ENCODE measurements at regions not wholly inside any gene's neighbourhood (a gene's known extent, or its start where the extent isn't known, plus 50 kb on each side); places are given as distances from the start of the nearest gene placed in this dataset.
"Not testable (repeated sequence)": the region's sequence is repeated elsewhere in the genome, so short reads cannot be mapped to it uniquely, and the experiment has no call there.

DNA sequence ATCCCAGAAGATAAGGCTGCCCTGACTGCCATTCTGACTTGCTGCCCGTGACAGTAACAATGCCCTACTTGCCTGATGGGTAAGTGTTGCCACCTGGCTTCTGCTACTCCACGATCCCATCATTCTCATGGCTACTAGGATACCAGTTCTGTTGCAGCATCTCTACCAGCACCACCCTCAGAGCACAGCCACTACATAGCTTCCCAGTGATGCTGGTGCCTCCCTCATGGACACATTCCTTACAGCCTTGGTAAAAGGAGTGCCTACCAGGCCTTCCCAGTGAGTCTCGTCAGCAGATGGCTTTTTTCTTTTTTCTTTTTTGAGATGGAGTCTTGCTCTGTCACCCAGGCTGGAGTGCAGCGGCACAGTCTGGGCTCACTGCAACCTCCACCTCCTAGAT, 84.4 kb upstream of the CMKLR1 start:
- DNase-seq (ENCODE audit: low spot score), result no peak

DNA sequence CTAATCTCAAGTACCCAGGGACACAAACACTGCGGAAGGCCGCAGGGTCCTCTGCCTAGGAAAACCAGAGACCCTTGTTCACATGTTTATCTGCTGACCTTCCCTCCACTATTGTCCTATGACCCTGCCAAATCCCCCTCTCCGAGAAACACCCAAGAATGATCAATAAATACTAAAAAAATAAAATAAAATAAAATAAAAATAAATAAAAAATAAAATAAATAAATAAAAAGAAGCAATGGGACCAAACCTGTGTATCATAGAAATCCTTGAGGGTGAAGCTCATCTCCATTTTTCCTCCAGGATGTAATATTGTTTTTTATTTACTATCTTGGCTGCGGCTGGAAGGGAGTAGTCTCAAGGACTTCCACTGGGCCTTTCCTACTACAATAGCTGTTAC, 82.0 kb upstream of the CMKLR1 start:
- not testable (repeated sequence) for DNase-seq (ENCODE audit: low spot score)

DNA sequence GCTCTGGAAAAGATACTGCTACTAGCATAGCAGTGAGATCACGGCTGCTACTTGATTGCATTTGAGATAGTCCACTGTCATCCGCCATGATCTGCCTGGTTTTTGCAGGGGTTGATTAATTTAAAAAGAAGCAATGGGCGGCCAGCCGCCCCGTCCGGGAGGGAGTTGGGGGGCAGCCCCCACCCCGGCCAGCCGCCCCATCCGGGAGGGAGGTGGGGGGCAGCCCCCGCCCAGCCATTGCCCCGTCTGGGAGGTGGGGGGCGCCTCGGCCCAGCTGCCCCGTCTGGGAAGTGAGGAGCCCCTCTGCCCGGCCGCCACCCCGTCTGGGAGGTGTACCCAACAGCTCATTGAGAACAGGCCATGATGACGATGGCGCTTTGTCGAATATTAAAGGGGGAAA, 81.3 kb upstream of the CMKLR1 start:
- not testable (repeated sequence) for DNase-seq (ENCODE audit: low spot score)

DNA sequence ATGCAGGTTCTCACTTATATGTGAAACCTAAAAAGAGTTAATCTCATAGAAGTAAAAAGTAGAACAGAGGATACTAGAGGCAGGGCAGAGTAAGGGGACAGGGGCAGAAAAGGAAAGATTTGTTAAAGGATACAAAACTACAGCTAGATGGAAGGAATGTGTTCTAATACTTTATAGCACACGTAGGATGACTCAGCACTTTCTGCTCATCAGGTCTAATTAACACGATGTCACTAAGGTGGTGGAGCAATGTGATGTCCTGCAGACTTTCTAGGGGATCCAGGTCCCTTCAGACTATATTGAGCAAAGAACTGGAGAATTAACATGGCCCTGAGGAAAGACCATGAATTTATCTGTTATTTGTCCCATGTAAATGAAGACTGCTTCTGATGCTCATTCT, 80.8 kb upstream of the CMKLR1 start:
- DNase-seq (ENCODE audit: low spot score), result no peak

DNA sequence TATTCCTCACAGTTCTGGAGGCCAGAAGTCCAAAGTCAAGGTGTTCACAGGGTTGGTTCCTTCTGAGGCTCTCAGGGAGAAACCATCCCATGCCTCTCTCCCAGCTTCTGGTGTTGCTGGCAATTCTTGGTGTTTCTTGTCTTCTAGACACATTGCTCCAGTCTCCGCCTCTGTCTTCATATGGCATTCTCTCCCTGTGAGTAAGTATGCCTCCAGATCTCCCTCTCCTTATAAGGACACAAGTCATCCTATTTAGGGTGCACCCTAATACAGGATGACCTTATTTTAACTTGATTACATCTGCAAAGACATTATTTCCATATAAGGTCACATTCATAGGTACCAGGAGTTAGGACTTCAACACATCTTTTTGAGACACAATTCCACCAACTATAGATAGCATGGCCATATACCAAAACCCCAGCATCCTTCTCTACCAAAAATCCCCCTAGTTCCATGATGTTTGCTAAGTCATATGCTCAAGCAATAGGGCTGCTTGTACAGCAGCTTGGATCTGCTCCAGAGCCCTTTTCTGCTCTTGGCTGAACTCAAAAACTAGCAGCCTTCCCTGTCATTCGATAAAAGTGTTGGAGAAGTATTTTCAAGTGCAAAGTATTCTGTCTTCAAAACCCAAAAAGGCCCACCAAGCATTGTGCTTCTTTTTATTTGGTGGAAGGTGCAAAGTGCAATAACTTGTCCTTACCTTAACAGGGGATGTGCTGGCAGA, 79.2 kb upstream of the CMKLR1 start:
- DNase-seq (ENCODE audit: low spot score), result no peak

DNA sequence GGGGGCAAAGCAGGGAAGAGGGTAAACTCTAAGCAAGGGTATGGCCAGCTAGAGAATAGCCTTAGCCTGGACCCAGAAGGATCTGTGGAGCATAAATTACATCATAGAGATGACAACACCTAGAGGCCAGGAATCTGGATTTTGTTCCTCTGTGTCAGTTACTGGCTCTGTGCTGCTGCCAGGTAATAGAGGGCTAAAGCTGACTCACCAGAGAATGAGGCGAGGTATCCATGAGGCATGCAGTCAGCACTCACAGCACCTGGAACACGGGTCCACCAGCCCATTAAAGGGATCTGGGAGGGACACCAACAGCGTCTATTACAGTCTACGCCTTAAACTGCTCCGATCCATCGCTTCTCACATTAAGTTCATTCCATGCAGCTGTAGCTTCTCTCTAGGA, 74.9 kb upstream of the CMKLR1 start:
- no peak for DNase-seq (ENCODE audit: low spot score)

DNA sequence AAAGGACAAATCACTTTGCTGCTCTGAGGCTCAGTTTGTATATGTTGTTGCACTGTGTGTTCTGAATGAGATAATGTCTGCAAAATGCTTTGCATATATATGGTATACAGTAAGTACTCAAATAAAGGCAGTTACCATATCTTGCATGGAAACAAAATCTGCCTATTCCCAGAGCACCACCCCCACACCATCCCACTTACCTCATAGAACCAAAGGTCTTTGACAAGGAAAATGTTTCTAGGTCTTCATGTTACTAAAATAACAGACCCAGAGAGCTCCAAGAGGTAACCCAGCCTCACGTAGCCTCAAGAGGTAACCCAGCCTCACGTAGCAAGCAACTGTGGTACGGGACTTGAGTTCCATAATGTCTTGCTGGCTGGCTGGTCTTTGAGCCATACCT, 71.6 kb upstream of the CMKLR1 start:
- DNase-seq (ENCODE audit: low spot score), result no peak

DNA sequence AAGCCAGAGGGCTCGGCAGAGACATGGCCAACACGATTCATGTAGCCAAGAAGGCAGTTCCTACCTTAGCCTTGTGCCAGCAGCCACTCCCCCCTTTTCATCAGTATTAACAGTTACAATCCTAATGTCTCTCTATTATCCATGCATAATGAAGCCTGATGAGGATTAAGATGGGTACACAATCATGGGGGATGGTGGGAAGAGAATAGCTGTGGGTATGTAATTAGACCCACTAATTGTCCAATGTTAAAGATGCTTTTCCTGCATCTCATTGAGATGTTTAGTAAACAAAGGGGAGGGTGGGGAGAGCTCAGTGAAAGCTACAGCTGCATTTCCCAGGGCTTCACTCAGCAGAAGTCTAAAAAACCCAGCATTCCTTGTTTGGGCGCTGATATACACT, 70.4 kb upstream of the CMKLR1 start:
- no peak for DNase-seq (ENCODE audit: low spot score)

DNA sequence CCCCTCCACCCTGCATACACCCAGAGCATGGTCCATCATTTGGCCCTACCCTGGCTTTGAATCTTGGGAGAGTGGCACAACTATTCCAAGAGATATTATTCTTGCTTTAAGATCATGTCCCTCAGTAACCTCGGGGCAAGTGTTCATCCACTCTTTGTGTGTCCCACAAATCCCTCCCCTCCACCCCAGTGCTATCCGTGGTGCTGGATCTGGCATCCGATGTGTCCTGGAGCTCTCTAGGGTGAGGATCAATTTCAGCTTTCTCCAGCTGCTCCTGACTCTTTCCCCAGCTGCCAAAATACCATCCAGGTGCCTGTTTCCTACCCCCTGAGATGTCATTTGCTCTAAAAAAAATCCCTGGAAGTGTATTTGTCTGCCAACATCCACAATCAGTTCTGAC, 64.8 kb upstream of the CMKLR1 start:
- DNase-seq (ENCODE audit: low spot score), result no peak

DNA sequence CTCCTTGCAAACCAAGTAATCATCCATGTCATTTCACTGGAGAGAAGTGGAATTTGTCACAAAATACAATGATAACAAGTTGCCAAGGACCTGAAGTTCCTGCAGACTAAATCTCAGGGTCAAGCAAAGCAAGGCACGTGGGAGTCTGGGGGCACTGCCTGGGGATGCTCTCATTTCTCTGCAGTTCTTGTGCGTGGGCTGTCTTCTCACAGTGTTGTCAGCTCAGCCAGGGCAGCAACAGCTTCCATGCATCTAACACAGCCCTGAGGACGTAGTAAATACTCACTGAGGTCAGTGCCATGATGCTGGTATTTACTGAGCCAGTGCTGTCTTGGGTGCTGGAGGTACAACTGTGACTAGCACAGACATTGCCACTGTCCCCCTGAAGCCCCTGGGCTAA, 62.9 kb upstream of the CMKLR1 start:
- no peak for DNase-seq (ENCODE audit: low spot score)

DNA sequence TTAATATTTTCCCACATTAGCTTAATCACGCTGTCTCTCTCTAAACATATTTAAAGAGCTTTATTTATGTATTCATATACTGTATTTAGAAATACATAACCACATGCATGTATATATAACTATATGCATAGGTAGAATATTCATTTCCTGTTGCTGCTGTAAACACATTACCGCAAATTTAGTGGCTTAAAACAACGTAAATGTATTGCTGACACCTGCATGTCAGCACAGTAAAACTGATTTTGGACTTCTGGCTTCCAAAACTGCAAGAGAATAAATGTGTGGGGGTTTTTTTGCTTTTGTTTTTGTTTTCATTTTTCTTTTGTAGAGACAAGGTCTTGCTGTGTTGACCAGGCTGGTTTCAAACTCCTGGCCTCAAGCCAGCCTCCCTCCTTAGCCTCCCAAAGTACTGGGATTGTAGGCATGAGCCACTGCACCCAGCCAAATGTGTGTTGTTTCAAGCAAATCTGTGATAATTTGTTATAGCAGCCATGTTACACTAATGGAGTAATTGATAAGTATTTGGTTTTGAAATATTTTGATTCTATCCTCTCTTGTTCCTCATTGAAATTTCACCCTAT, 61.9 kb upstream of the CMKLR1 start:
- DNase-seq (ENCODE audit: low spot score), result no peak

DNA sequence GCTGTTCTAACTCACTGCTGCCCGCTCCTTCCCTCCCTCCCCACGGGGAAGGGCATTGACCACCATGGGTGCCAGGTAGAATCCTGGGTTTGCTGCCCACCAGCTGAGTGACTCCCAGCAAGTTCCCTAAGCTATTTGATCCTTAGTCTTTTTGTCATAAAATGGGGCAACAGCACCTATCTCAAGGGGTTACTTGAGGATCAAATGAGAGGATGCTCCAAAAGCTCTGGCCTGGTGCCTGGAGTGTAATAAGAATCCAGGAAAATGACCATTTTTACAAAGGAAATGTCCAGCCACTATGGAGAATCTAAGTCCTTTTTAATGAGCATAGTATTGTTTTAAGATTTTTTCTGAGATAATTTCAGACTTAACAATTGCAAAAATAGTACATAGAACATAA, 61.4 kb upstream of the CMKLR1 start:
- DNase-seq (ENCODE audit: low spot score), result no peak

DNA sequence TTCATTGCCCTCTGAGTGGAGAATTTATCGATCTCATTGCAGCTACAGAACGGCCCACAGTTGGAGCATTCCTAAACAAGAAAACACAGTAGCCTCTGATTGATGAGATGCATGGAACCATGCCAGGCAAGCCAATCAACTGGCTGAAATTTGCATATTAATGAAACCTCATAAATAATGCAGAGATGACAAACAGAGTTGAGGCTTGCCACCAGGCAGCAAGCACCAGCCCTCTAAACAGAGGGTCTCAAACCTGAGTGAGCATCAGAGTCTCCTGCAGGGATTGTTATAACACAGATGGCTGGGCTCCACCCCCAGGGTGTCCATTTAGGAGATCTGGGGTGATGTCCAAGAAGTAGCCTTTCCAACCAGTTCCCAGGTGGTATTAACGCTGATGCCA, 60.9 kb upstream of the CMKLR1 start:
- no peak for DNase-seq (ENCODE audit: low spot score)

DNA sequence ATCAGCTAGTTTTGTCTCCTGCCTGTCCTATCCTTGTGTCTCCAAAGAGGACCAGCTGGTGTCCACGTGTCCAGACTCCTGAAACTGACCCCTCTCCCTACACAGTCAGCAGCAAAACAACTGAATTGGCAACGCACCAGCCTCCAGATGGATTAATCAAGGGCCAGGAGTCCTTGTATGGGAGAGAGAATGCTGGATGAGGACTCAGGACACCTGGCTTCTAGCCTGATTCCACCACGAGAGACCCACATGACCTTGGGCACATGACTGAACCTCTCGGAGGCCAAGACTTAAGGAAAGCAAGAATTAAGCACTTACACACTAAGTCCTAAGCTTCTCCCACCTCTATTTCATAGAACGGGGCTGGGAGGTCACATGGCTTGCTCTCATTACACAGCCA, 60.4 kb upstream of the CMKLR1 start:
- no peak for DNase-seq (ENCODE audit: low spot score)

DNA sequence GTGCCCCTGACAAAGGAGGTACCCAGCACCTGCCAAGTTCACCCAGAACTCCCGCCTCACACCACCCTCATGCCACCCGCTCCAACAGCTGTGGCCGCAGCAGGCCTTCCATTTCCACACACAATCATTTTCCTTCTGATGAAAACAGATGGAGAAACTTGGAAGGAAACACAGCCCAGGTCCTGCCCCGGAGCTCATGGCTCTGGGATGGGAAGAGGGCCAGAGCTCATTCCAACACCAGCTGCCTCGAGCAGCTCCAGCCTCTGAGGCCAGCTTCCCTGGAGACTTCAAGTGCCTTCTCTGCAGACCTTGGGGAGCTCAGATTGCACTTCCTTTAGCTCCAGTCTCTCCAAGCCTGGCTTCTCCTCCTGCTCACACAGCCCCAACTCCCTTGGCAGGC, 55.1 kb upstream of the CMKLR1 start:
- DNase-seq (ENCODE audit: low spot score), result peak; percentile 27

DNA sequence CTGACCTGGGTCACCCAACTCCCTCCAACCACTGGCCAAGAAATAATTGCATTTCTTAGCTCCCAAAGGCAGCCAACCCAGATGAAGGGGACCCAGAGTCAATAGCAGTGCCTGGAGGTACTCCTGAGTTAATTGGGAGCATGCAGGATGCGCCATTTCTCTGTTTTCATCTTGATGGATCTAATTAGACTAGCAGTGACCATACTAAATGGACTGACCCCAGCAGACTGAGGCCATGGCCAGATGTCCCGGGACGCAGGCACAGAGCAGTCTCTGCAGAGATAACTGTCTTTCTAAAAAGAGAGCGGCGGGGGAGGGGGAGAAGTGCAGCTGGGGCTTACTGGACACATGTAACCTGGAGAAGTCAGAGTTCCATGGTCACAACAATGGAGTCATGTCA, 53.2 kb upstream of the CMKLR1 start:
- DNase-seq (ENCODE audit: low spot score), result no peak

DNA sequence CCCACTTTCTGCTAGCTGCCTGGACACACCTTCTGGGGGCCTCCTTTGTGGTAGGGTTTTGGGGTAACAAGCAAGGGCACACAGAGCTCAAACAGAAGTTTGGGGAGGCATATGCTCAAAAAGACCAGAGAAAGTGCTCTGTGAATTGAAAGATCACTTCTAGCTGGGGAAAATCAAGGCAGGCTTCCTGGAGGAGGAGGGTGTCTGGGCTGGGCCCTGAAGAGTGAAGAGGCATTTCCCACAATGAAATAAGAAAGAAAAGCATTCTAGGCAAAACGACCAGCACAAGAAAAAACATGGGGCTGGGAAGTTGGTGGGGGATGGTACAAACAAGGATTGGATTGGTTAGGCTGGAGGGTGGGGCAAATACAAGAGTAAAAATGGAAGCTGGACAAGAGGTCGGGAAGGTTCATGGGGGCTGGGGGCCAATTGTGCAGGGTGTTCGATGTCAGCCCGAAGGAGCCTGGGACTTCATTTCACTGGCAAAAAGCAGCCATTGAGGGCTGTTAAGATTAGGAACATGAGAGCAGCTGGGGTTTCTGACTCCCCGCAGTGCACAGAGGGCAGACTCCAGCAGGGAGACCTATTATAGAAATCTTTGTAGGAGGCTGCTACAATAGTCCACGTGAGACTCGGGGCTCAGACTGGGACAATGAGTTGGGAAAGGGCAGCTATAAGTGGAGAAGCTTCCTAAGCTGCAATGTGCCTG, 51.5 kb upstream of the CMKLR1 start:
- no peak for DNase-seq (ENCODE audit: low spot score)

DNA sequence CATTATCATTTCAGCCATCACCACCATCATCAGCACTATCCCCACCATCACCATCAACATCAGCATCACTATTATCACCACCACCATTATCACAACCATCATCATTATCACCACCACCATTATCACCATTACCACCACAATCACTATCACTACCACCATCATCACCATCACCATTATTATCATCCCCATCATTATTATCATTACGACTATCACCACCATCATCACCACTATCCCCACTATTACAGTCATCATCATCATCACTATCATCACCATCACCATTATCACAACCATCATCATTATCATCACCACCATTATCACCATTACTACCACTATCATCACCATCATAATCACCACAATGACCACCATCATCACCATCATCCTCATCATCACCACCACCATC, 50.4 kb upstream of the CMKLR1 start:
- DNase-seq (ENCODE audit: low spot score), result no peak
